ENCODE measurements at regions not wholly inside any gene's neighbourhood (a gene's known extent, or its start where the extent isn't known, plus 50 kb on each side); places are given as distances from the start of the nearest gene placed in this dataset.
"Not testable (repeated sequence)": the region's sequence is repeated elsewhere in the genome, so short reads cannot be mapped to it uniquely, and the experiment has no call there.

- no peak for DNase-seq (ENCODE audit: insufficient read length, low spot score, missing footprints)
- Histone ChIP-seq H3K36me3 (ENCODE audit: insufficient read depth, low read length) (no peaks in the 10 kb centered on the region), H3K4me3 (ENCODE audit: insufficient read depth, low read length) (no peak overlapping the region), H3K4me2 (ENCODE audit: insufficient read depth, low read length) (no peak overlapping the region), H4K20me1 (ENCODE audit: insufficient read depth, low read length) (no peaks in the 10 kb centered on the region), H2AFZ (ENCODE audit: low read length) (no peak overlapping the region), H3K27me3 (ENCODE audit: insufficient read depth, low read length) (no peaks in the 10 kb centered on the region), H3K9me3 (ENCODE audit: low read depth, low read length) (no peaks in the 10 kb centered on the region), H3K4me1 (ENCODE audit: insufficient read depth, low read length) (no peaks in the 10 kb centered on the region), H3K27ac (ENCODE audit: low read depth, low read length) (no peak overlapping the region), H3K79me2 (ENCODE audit: insufficient read depth, low read length) (no peaks in the 10 kb centered on the region)
- TF ChIP-seq CTCF (IDR thresholded peaks at IDR 0.05; ENCODE audit: extremely low read depth, low read depth, low read length): no peak
Observed at GRCh38 chr14:104479901-104480300, 99.7 kb upstream of the C14orf180 start.

- no peak overlapping the region for H3K4me2 ChIP-seq (ENCODE audit: insufficient read depth, low read length)
- no peak overlapping the region for H3K27ac ChIP-seq (ENCODE audit: low read depth, low read length)
- H3K4me1 ChIP-seq (ENCODE audit: insufficient read depth, low read length): no peaks in the 10 kb centered on the region
- no peaks in the 10 kb centered on the region for H3K36me3 ChIP-seq (ENCODE audit: insufficient read depth, low read length)
- H3K79me2 ChIP-seq (ENCODE audit: insufficient read depth, low read length): no peaks in the 10 kb centered on the region
- no peaks in the 10 kb centered on the region for H3K27me3 ChIP-seq (ENCODE audit: insufficient read depth, low read length)
- H4K20me1 ChIP-seq (ENCODE audit: insufficient read depth, low read length): no peaks in the 10 kb centered on the region
- no peak overlapping the region for H3K4me3 ChIP-seq (ENCODE audit: insufficient read depth, low read length)
- no peaks in the 10 kb centered on the region for H3K9me3 ChIP-seq (ENCODE audit: low read depth, low read length)
- no peak overlapping the region for H2AFZ ChIP-seq (ENCODE audit: low read length)
- no peak for TF ChIP-seq CTCF (IDR thresholded peaks at IDR 0.05; ENCODE audit: extremely low read depth, low read depth, low read length)
- DNase-seq (ENCODE audit: insufficient read length, low spot score, missing footprints): no peak
Observed at GRCh38 chr14:104481323-104481722, 98.2 kb upstream of the C14orf180 start.

GRCh38 chr14:104482017-104482416 lies 97.5 kb upstream of the C14orf180 start:
- H3K4me3 ChIP-seq (ENCODE audit: insufficient read depth, low read length); H3K4me2 ChIP-seq (ENCODE audit: insufficient read depth, low read length); DNase-seq (ENCODE audit: insufficient read length, low spot score, missing footprints); H3K36me3 ChIP-seq (ENCODE audit: insufficient read depth, low read length); H3K4me1 ChIP-seq (ENCODE audit: insufficient read depth, low read length); H3K79me2 ChIP-seq (ENCODE audit: insufficient read depth, low read length); H3K27ac ChIP-seq (ENCODE audit: low read depth, low read length); H4K20me1 ChIP-seq (ENCODE audit: insufficient read depth, low read length); H3K9me3 ChIP-seq (ENCODE audit: low read depth, low read length); H2AFZ ChIP-seq (ENCODE audit: low read length); H3K27me3 ChIP-seq (ENCODE audit: insufficient read depth, low read length): not testable (repeated sequence)

GRCh38 chr14:104486222-104486923 lies 93.2 kb upstream of the C14orf180 start:
- TF ChIP-seq CTCF (IDR thresholded peaks at IDR 0.05; ENCODE audit: extremely low read depth, low read depth, low read length): no peak
- H4K20me1 ChIP-seq (ENCODE audit: insufficient read depth, low read length): no peaks in the 10 kb centered on the region
- H3K79me2 ChIP-seq (ENCODE audit: insufficient read depth, low read length): no peaks in the 10 kb centered on the region
- no peaks in the 10 kb centered on the region for H3K36me3 ChIP-seq (ENCODE audit: insufficient read depth, low read length)
- H3K4me1 ChIP-seq (ENCODE audit: insufficient read depth, low read length): no peaks in the 10 kb centered on the region
- no peak overlapping the region for H2AFZ ChIP-seq (ENCODE audit: low read length)
- H3K4me2 ChIP-seq (ENCODE audit: insufficient read depth, low read length): no peak overlapping the region
- no peaks in the 10 kb centered on the region for H3K9me3 ChIP-seq (ENCODE audit: low read depth, low read length)
- no peak overlapping the region for H3K27ac ChIP-seq (ENCODE audit: low read depth, low read length)
- DNase-seq (ENCODE audit: insufficient read length, low spot score, missing footprints): no peak
- no peak overlapping the region for H3K4me3 ChIP-seq (ENCODE audit: insufficient read depth, low read length)
- H3K27me3 ChIP-seq (ENCODE audit: insufficient read depth, low read length): no peaks in the 10 kb centered on the region
